CD4-positive, alpha-beta T cell treated with Interleukin-17A for 1 hour (primary cell): ENCODE measurements at regions not wholly inside any gene's neighbourhood (a gene's known extent, or its start where the extent isn't known, plus 50 kb on each side); places are given as distances from the start of the nearest gene placed in this dataset.

Experiments
- DNase-seq: peaks from one replicate; pipeline ENCODE4 v3.0.0-alpha.2; 2020

DNA sequence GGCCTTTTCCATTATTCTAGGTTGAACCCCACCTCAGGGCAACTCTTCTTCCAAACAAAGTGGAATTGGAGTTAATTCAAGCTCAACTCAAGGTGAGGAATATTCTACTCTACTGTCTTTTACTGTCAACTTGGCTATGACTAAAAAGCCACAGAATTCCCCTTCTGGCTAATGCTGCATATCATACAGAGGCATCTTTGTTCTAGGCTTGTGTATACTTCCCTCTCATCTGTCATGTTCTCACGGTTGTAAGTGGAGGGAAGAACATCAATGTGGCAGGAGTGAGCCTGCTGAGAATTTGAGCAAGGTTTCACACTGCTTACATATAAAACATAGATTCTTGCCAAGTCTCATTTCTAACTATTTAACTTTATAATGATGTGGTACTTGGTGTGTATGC lies 921.4 kb upstream of the CNTN5 start:
- DNase-seq = no peak

DNA sequence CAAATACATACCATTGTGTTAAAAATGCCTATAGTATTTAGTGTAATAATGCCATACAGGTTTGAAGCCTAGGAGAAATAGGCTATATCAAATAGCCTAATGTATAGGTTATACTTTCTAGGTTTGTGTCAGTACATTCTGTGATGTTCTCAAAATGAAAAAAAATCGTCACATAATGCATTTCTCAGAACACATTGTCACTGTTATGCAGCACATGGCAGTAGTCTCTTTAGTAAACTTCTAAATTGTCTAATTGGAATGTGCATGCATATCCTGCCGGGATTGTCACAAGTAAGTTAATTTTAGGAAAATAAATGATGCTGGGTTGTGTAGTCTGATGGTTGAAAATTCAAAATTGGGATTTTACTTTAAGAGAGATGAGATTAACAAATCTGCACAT lies 920.1 kb upstream of the CNTN5 start:
- no peak for DNase-seq

DNA sequence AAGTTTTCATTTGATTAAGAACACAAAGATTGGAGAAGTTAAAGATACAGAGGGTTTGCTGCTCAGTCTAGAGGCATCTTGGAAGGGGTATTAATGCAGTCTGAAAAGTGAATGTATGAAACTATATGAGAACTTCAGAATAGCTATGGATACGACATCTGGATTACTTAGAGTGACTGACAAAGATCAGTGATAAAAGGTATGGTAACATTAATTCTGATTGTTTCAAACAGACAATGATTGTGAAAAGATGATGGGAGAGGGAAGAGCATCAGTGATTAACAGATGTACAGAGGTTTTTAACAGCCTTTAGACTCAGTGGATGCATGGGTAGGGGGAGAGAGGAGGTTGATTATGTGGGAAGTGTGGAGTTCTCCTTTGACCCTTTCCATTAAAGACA lies 919.4 kb upstream of the CNTN5 start:
- DNase-seq = no peak

DNA sequence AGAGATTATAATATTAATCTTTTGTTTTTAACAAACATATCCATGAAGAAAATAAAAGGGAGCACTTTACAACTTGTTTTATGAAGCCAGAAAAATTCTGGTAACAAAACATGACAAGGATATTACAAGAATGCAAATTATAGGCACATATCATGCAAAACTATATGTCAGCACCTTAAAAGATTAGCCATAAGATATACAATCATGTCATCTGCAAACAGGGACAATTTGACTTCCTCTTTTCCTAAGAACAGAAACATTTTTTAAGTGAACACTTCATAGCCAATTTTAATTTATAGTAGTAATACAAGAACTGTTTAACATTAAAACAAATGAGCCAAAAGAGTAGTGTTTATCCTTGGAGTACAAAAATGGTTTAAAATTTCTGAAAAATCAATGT lies 916.5 kb upstream of the CNTN5 start:
- no peak for DNase-seq

DNA sequence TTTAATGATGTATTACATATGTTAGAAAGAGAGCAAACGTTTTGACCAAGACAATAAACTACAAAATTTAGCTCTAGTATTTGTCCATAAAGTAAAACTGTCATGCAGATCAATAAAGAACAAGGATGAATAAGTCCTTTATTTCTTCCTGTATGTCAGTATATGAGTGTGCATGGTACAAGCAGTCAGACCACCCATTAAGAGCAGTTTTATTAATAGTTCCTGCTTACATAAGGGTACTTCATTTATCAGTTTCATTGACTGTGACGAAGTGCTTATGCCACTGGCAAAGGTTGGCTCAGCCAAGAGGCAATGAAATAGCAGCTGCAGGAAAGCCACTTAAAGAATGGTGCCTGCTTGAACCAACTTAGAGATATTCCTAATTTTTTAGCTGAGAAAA lies 913.0 kb upstream of the CNTN5 start:
- no peak for DNase-seq

DNA sequence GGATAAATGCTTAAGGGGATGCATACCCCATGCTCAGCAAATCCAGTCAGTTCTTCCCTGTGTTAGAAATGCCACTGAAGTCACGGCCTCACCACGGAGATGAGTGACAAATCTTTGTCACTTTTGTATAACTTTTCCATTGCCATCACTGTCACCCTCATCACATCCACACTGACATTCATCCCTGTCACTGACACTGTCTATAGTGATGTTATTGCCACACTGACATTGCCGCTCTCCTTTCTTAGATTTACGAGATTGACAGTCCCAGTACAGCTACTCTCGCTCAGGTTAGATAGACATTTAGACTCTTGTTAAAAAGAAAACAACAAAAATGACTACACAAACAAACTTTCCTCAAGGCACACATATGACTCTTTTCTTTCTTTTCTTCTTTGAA lies 910.7 kb upstream of the CNTN5 start:
- no peak for DNase-seq

DNA sequence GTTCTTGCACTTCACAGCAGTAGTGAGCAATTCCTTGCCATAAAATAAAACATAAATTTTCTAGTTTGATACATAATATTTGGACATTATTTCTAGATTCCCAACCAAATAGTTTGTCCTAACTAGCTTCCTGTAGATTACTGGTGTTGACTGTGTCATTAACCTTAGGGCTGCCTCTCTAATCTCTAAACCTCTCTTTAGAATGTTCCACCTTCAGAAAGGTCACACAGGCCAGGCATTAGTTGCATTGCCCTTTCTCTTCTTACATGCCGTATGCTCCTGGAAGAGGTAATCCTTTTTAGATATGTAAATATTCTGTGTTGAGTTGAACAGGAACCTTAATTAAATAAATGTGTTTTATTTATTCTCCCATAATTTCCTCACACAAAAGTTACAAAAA lies 904.9 kb upstream of the CNTN5 start:
- no peak for DNase-seq

DNA sequence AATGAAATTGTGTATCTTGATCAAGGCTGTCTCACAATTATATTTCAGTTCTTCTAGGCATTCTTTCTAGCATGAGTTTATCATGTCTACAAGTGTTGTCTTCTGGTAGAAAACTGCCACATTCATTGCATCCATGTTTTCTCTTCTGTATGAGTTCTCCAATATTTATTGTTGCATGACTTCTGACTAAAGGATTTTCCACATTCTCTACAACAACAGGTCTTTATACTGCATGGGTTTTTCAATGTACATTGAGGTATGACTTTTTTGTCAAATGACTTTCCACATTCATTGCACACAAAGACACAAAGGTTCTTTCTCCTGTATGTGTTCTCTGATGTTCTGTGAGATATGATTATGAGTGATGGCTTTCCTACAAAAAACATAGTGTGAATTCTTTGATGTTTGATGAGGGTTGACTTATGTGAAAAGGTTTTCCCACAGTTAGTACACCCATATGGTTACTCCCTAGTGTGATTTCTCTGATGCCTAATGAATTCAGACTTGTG lies 890.6 kb upstream of the CNTN5 start:
- no peak for DNase-seq

DNA sequence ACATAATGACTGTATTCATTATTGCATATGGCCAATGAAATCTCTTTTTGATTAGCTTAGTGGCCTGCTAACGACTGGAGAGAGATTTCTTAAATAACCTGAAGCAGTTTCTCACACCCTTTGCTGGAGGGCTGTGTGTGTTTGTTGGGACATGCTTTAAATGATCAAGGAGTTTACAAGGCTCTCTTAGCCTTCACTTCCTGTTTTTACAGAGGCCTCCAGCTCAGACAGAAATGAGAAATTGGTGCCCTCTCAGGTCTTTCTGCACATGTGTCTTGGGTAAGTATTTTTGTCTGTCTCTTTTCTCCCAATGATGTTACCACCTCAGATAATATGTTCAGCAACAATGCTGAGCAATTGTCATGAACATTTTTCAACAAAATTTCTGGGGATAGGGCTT lies 884.4 kb upstream of the CNTN5 start:
- no peak for DNase-seq

DNA sequence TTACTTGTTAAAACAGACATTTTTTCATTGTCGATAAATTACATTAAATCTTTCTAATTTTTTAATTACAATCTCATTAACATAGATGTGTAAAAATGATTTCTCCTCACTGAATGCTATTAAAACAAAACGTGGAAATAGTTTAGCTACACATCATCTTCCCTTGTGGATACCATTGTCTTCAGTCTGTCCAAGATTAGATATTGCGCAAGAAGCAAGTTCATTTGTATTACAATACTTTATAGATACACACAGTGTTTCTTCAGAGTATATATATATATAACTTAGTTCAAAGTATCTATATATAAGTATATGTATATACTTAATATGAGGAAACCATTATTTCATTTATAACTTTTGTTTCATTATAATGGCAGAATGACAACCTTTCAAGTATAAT lies 883.3 kb upstream of the CNTN5 start:
- no peak for DNase-seq

DNA sequence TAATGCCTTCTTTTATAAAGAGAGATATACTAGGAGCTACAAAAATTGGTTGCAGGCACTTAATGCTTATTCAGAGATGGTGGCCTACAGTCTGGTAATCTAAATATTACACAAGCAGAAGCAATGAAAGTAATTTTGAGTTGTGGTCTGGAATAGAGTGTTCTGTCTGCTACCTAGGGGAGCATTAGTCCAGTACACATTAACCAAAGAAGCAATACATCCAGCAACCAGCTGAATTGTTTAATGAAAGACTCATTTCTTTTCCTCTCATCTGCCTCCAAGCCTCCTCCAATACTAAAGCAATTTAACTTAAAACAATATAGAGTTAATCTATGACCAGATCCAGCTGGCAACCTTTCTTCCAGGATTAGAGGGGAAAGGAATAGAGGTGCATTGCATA lies 877.1 kb upstream of the CNTN5 start:
- no peak for DNase-seq

DNA sequence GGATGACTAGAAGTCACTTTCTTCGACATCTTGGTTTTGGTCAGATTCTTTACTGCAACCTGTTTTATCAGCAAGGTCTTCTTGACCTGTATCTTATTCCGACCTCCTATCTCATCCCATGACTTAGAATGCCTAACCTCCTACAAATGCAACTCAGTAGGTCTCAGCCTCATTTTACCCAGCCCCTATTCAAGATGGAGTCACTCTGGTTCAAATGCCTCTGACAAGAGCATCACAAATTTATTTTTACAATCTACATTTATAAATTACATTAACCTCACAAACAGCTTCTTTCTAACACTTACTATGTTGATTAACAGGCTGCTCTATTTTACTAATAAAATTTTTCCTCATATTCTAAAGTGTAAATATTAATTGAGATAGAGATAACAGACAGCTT lies 867.0 kb upstream of the CNTN5 start:
- no peak for DNase-seq

DNA sequence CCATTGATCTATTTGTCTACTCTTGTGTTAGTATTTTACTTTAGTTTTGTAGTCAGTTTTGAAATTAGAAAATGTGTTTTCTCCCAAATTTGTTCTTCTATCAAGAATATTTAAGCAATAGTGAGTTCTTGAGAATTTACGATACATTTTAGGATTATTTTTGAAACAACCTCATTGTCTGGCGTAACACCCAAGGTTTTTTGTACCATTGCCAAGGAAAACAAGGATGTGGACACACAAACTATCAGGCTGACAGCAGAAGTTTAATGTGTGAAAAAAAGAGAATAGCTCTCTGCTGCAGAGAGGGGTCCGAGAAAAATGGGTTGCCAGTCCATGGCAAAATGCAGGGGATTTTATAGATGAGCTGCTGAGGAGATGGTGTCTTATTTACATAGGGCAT lies 865.1 kb upstream of the CNTN5 start:
- no peak for DNase-seq

DNA sequence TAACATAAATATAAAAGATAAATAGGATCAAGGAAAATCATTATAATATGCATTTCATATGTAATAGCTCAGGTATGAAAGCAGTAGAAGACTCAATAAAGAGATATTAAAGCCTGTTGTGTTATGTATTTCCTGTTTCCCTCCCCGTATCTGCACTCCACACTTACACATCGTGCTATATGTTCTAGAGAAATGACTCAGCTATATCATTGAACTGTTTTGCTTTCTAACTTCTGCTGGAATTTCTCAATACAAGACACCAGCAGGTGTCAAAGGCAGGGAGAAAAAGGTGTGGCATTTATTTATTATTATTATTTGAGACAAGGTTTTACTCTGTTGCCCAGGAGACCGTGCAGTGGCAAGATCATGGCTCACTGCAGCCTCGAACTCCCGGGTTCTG lies 842.8 kb upstream of the CNTN5 start:
- no peak for DNase-seq

DNA sequence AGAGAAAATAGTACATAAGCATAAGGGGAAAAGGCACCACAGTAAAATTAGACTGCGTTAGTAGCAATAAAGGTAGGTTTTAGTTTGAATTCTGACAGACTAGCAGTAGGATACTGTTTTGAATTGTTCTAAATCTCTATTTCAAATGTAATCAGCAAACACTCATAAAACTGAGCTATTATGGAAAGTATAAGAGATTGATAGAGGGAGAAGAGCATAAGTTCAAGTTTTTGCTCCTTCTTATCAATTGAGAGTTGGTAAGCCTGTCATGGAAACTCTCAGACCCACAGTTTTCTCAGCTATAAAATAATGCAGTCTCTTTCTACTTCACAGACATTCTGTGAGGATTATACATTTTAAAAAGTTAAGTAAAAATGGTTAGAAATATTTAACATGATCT lies 840.2 kb upstream of the CNTN5 start:
- DNase-seq = no peak

DNA sequence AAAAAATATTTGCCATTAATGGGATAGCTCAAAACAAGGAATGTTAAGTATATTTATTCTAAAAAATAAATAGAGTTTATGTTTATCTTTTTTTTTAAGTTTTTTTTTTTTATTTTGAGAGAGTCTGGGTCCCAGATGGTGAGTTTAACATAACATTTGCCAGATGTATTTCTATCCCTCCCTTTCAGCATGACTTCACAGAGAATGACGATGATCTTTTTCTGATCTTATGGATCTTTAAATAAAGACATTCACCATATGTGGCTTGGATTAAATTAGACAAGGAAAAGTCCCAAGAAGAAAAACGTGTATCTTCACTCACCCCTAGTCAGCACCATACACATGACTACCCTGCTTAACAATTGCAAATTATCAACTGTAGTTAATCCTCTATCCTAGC lies 839.8 kb upstream of the CNTN5 start:
- no peak for DNase-seq

DNA sequence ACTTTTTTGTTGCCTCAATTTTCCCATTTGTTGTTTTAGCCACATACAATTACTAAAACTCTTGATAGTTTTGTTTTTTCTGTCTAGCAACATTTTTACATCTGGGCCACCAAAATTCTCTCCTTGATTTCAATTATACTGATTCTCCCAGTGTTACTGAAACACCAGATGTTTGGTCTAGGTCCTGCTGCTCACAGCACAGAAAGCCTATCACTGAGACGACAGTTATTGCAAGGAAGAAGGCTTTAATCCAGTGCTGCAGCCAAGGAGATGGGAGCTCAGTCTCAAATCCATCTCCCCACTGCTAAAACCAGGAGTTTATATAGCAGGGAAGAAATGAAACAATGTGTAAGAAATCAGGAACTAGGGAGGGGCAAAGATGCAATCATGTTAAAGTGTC lies 837.7 kb upstream of the CNTN5 start:
- no peak for DNase-seq

DNA sequence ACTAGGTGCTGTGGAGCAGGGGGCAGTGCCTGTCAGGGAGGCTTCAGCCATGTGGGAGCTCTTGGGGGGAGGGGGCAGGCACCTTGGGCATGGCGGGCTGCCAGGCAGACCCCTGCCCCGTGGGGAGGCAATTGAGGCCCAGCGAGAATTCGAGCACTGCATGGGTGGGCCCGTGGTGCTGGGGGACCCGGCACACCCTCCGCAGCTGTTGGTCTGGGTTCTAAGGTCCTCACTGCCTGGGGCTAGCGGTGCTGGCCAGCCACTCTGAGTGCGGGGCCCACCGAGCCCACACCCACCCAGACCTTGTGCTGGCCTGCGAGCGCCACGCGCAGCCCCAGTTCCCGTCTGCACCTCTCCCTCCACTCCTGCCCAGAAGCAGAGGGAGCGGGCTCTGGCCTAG lies 835.5 kb upstream of the CNTN5 start:
- no peak for DNase-seq

DNA sequence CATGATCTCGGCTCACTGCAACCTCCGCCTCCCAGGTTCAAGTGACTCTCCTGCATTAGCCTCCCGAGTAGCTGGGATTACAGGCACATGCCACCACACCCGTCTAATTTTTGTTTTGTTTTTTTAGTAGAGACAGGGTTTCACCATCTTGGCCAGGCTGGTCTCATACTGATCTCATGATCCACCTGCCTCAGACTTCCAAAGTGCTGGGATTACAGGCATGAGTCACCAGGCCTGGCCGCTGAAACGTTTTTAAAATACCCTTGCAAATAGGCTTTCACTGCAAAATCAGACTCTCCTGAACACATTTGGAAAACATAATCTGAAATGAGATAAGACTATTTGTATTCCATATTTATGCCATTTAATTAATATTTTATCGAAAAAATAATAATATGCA lies 826.1 kb upstream of the CNTN5 start:
- no peak for DNase-seq

DNA sequence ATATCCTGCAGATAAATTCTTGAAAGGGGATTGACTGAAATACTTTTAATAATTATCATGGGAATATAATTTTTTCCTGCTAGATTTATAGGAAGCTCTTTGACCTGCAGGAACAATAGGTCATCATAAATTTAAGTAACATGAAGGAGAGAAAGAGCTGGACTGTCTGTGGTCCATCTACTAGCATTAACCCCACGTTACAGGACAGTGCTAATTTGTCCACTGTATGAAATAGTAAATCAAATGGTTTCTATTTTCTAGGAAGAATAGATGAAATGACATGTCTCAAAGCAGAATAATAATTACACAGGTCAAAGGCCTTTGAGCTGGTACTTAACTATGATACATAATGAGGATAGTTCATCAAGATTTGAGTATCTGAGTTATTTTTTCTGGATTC lies 825.4 kb upstream of the CNTN5 start:
- DNase-seq = no peak

DNA sequence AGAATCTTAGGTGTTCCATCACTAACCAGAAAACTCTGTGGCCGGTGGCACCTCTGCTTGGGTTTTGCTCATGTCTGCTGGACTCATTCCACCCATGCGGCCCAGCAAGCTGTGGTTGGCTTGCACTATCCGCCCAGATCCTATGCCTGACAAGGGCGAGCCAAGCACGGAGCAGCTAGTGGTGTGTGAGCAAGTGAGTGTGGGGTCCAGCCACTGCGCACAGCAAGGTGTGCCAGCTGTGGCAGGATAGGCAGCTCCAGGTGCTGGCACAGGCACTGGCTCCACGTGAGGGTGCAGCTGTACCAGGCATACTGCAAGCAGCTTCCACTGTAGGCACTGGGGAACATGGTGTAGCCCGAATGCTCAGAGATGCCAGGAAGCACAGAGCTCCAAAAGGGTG lies 813.7 kb upstream of the CNTN5 start:
- no peak for DNase-seq

DNA sequence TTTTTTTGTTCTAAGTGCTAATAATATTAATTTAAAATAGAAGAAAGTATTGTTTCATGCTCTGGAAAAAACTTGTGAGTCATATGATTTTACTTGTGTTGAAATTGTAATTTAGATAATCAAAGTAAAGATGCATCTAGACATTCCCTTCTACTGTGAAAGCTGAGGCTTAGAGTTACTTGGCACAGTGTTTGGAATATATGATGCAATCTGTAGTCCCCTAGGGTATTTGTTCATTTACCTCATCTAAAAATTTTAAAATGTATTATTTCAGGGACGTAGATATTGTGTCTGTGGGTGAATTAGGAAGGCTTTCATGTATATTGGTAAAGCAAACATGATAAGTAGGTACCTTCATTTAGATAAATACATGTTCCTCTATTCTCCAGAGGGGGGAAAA lies 793.5 kb upstream of the CNTN5 start:
- DNase-seq = no peak

DNA sequence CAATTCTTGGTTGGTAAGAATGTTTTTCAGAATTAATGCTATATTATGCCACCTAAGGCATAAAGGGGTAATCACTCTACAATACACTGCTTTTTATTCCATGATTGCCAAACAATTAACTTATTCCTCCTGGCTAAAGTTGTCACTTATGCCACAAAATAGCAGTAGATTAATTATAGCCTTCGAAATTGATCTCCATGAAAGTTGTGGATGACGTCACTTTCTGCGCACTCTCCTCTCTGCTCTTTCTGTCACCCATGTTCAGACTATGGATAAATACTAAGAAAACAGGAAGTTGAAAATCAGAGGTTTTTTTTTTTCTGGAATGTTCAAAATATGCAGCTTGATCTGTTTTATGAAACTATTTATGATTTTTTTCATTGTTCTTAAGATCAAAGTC lies 790.1 kb upstream of the CNTN5 start:
- DNase-seq = no peak

DNA sequence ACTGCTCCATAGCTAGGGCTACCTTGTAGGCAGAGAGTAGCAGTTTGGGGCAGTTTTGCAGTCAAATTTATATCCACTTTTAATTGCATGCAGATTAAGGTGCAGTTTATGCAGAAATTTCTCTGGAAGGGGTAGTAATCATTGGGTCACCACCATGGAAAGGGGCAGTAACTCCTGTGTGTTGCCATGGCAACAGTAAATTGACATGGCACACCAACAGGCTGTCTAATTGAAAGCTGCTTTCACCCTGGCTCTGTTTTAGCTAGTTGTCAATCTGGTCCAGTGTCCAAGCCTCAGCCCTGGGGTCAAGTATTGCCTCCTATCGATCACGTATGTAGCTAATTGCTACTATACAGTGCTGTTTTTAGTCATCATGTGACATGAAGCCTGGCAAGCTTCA lies 786.1 kb upstream of the CNTN5 start:
- no peak for DNase-seq

DNA sequence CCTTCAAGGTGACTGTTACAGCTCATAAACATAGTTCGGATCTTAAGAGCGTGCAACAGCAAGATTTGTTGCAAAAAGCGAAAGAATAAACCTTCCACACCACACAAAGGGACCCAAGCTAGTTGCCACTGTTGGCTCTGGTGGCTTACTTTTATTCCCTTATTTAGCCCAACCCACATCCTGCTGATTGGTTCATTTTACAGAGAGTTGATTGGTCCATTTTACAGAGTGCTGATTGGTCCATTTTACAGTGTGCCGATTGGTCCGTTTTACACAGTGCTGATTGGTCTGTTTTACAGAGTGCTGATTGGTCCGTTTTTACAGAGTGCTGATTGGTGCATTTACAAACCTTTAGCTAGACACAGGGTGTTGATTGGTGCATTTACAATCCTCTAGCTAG lies 776.9 kb upstream of the CNTN5 start:
- DNase-seq = no peak

DNA sequence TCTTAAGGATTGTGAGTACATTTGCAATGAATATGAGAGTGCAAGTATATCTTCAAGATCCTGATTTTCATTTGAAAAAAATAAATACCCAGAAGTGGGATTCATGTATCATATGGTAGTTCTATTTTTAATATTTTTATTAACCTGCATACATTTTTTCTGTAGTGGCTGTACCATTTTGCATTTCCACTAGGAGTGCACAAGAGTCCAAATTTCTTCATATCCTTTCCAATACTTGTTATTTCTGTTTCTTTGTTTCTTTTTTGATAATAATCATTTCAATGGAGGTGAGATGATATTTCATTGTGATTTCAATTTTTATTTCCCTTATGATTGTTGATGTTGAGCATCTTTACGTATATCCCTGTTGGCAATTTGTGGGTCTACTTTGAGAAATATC lies 759.8 kb upstream of the CNTN5 start:
- no peak for DNase-seq
